ENCODE measurements at regions not wholly inside any gene's neighbourhood (a gene's known extent, or its start where the extent isn't known, plus 50 kb on each side); places are given as distances from the start of the nearest gene placed in this dataset.
A peak's percentile ranks its signal among the peaks of the same experiment; 100 is the strongest.

- peaks cover 37% of the 10 kb centered on the region for H3K4me1 Mint-ChIP-seq
- peaks cover 6% of the 10 kb centered on the region for H3K36me3 Mint-ChIP-seq (ENCODE audit: low read depth)
- CTCF ChIA-PET: interaction anchor here (1.4 to 2.1 kb wide), 3 partner anchors 8 to 59 kb away, joined by 6 to 7 read pairs (median 7); no protein-coding TSS in a partner anchor
- H3K27me3 Mint-ChIP-seq: peaks cover 19% of the 10 kb centered on the region
- no peak overlapping the region for H3K4me3 Mint-ChIP-seq
- peaks cover 7% of the 10 kb centered on the region for H3K9me3 Mint-ChIP-seq
- POLR2A ChIA-PET: interaction anchor here (1.0 to 1.5 kb wide), 3 partner anchors 8 to 18 kb away, joined by 3 to 4 read pairs (median 3); no protein-coding TSS in a partner anchor
- no peak for DNase-seq
- peak overlapping the region; percentile 76 for H3K27ac Mint-ChIP-seq
Observed at GRCh38 chr15:66911131-66911700, 154.2 kb upstream of the SMAD3 start.

- ChIA-PET POLR2A (interaction anchor here (0.9 to 1.5 kb wide), 4 partner anchors 9 to 19 kb away, joined by 3 to 4 read pairs (median 3); no protein-coding TSS in a partner anchor), CTCF (interaction anchor here (1.4 to 2.1 kb wide), 3 partner anchors 9 to 60 kb away, joined by 6 to 7 read pairs (median 7); no protein-coding TSS in a partner anchor)
- Mint-ChIP-seq H3K36me3 (ENCODE audit: low read depth) (peaks cover 10% of the 10 kb centered on the region), H3K4me3 (peak overlapping the region; percentile 9), H3K27ac (peak overlapping the region; percentile 76), H3K4me1 (peaks cover 37% of the 10 kb centered on the region), H3K9me3 (peaks cover 5% of the 10 kb centered on the region), H3K27me3 (peaks cover 19% of the 10 kb centered on the region)
- DNase-seq: peak; percentile 71
Observed at GRCh38 chr15:66912001-66912400, 153.4 kb upstream of the SMAD3 start.

- CTCF ChIA-PET: interaction anchor here (1.4 to 2.1 kb wide), 3 partner anchors 9 to 61 kb away, joined by 6 to 7 read pairs (median 7); no protein-coding TSS in a partner anchor
- Mint-ChIP-seq H3K27ac (peak overlapping the region; percentile 76), H3K36me3 (ENCODE audit: low read depth) (peaks cover 12% of the 10 kb centered on the region), H3K4me1 (peaks cover 37% of the 10 kb centered on the region), H3K9me3 (peaks cover 8% of the 10 kb centered on the region), H3K4me3 (no peak overlapping the region), H3K27me3 (peaks cover 22% of the 10 kb centered on the region)
- POLR2A ChIA-PET: interaction anchor here (0.9 to 1.5 kb wide), 3 partner anchors 9 to 15 kb away, joined by 3 to 4 read pairs (median 3); no protein-coding TSS in a partner anchor
- peak; percentile 19 for DNase-seq
Observed at GRCh38 chr15:66912441-66912840, 153.0 kb upstream of the SMAD3 start.

DNA sequence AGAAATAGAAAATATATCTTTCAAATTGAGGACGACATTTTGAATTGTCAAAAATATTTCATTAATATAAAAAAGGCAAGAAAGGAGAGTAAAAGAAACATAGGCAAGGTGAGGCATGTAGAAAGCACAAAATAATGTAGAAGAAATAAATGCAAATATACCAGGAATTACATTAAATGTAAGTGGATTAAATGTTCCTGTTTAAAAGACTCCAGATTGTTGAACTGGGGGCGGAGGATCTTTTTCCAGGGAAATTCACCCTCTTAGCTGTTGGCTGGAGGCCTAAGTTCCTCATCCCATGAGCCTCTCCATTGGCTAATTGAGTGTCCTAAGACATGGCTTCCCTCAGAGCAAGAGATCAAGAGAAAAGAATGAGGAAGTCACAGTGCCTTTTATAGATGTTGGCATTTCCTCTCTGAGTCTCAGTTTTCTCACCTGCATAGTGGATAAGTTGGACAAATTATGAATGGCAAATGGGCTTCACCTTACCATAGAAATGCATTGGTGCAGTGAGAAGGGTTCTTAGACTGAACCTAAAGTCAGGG is 147.4 kb upstream of the SMAD3 start:
- no peak for DNase-seq
- H3K4me3 Mint-ChIP-seq: no peak overlapping the region
- CTCF ChIA-PET: interaction anchor here (1.1 to 1.5 kb wide), 2 partner anchors 8 to 66 kb away, joined by 3 to 4 read pairs; no protein-coding TSS in a partner anchor
- peaks cover 13% of the 10 kb centered on the region for H3K36me3 Mint-ChIP-seq (ENCODE audit: low read depth)
- peaks cover 20% of the 10 kb centered on the region for H3K9me3 Mint-ChIP-seq
- no peak overlapping the region for H3K27ac Mint-ChIP-seq
- peaks cover 9% of the 10 kb centered on the region for H3K4me1 Mint-ChIP-seq
- H3K27me3 Mint-ChIP-seq: peaks cover 31% of the 10 kb centered on the region
- POLR2A ChIA-PET: no interaction called here

- H3K4me3 Mint-ChIP-seq: no peak overlapping the region
- H3K27ac Mint-ChIP-seq: no peak overlapping the region
- peaks cover 34% of the 10 kb centered on the region for H3K27me3 Mint-ChIP-seq
- peaks cover 20% of the 10 kb centered on the region for H3K9me3 Mint-ChIP-seq
- ChIA-PET CTCF (no interaction called here), POLR2A (no interaction called here)
- H3K4me1 Mint-ChIP-seq: peaks cover 8% of the 10 kb centered on the region
- no peak for DNase-seq
- peaks cover 13% of the 10 kb centered on the region for H3K36me3 Mint-ChIP-seq (ENCODE audit: low read depth)
Observed at GRCh38 chr15:66919421-66919820, 146.0 kb upstream of the SMAD3 start.

- ChIA-PET CTCF (interaction anchor here (1.4 kb wide), 1 partner anchor 56 kb away, joined by 3 read pairs; no protein-coding TSS in a partner anchor), POLR2A (interaction anchor here (1.1 kb wide), 1 partner anchor 9 kb away, joined by 3 read pairs; no protein-coding TSS in a partner anchor)
- no peak overlapping the region for H3K4me3 Mint-ChIP-seq
- peaks cover 8% of the 10 kb centered on the region for H3K4me1 Mint-ChIP-seq
- H3K36me3 Mint-ChIP-seq (ENCODE audit: low read depth): peaks cover 7% of the 10 kb centered on the region
- DNase-seq: no peak
- H3K27me3 Mint-ChIP-seq: peaks cover 23% of the 10 kb centered on the region
- H3K27ac Mint-ChIP-seq: no peak overlapping the region
- peaks cover 18% of the 10 kb centered on the region for H3K9me3 Mint-ChIP-seq
Observed at GRCh38 chr15:66921319-66921915, 144.0 kb upstream of the SMAD3 start.

DNA sequence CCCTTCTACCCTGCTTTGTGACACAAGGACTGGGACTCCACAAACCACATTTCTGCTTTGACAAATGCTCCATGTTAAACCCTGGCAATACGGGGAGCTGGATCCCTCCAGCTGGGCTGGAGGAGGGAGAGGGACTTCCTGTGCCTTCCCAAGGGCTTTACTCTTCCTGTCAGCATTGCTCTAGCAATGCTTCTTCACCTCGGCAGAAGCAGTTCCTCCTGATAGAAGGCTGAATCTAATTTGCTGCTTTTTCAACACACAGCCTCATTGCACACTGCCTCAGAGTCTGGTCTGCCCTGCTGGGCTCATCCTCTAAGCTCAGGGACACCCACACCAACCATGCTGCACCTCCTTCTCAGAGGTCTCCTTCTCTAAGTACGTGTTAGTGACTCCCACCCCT is 142.8 kb upstream of the SMAD3 start:
- no peak for DNase-seq
- POLR2A ChIA-PET: no interaction called here
- CTCF ChIA-PET: interaction anchor here (1.4 to 1.5 kb wide), 2 partner anchors 10 to 58 kb away, joined by 3 to 7 read pairs; no protein-coding TSS in a partner anchor
- no peak overlapping the region for H3K27ac Mint-ChIP-seq
- H3K4me3 Mint-ChIP-seq: no peak overlapping the region
- peaks cover 11% of the 10 kb centered on the region for H3K9me3 Mint-ChIP-seq
- peaks cover 15% of the 10 kb centered on the region for H3K27me3 Mint-ChIP-seq
- H3K36me3 Mint-ChIP-seq (ENCODE audit: low read depth): no peaks in the 10 kb centered on the region
- peaks cover 8% of the 10 kb centered on the region for H3K4me1 Mint-ChIP-seq

DNA sequence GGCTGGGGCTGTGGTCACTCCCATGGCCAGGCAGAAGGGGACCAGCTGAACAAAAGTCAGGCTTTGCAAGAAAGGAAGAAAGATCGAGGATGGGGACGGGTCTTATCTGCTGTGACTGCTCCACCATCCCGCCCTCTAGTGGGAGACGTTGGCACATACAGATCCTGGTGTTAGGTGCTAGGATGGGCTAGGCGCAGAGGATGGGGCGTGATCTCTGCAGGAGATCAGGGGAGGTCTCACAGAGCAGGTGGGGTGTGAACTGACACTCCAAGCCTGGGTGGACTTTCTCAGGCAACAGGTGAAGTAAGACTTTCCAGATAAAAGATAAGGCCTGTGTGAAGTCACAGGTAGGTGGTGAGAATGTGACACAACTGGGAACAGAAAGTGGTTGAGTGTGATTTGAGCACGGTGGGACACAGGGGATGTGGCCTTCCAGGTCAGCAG is 141.9 kb upstream of the SMAD3 start:
- POLR2A ChIA-PET: no interaction called here
- Mint-ChIP-seq H3K4me3 (no peak overlapping the region), H3K4me1 (peaks cover 8% of the 10 kb centered on the region), H3K36me3 (ENCODE audit: low read depth) (no peaks in the 10 kb centered on the region), H3K27ac (no peak overlapping the region), H3K9me3 (peaks cover 5% of the 10 kb centered on the region), H3K27me3 (peaks cover 19% of the 10 kb centered on the region)
- DNase-seq: peak; percentile 45
- CTCF ChIA-PET: interaction anchor here (0.7 to 1.5 kb wide), 2 partner anchors 11 to 278 kb away, joined by 3 to 7 read pairs; no protein-coding TSS in a partner anchor

DNA sequence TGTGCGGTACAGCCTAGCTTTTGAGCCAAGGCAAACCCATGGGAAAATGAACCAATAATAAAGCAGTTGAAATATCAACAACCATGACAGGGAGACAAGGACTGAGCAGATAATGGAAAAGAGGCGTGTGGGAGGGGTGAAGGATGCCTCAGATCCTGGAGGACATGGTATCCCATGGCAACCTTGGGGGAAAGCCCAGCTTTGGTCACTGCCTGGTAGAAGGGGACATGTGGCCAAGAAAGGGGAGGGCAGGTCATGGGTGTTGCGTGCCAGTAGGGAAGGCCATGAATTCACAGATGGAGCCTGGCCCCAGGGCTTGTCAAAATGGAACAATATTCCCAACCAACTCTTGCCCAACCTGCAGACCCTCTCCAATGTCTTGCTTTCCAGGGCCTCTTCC is 140.5 kb upstream of the SMAD3 start:
- Mint-ChIP-seq H3K4me3 (no peak overlapping the region), H3K27ac (no peak overlapping the region), H3K9me3 (peaks cover 5% of the 10 kb centered on the region), H3K27me3 (peaks cover 17% of the 10 kb centered on the region), H3K4me1 (peaks cover 8% of the 10 kb centered on the region), H3K36me3 (ENCODE audit: low read depth) (no peaks in the 10 kb centered on the region)
- DNase-seq: no peak
- ChIA-PET CTCF (no interaction called here), POLR2A (no interaction called here)

DNA sequence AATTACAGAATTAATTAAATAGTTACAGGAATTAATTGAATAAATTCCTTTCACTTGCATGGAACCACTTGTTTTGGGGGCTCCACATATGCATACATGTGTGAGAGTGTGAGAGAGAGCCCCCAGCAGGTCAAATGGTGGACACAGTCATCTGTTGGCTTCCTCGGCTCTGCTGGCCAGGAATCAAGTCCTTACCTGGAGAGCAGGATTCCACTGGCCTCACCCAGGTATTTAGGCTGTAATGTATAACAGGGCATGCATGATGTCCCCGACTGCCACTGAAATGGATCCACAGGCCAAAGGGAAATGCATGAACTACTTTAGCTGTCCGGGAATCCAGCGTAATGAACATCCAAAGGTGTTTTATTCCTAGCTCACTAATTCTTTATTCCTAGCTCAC is 139.7 kb upstream of the SMAD3 start:
- peaks cover 5% of the 10 kb centered on the region for H3K9me3 Mint-ChIP-seq
- ChIA-PET CTCF (interaction anchor here (1.1 kb wide), 1 partner anchor 9 kb away, joined by 3 read pairs; no protein-coding TSS in a partner anchor), POLR2A (no interaction called here)
- no peak overlapping the region for H3K27ac Mint-ChIP-seq
- peaks cover 15% of the 10 kb centered on the region for H3K27me3 Mint-ChIP-seq
- DNase-seq: no peak
- H3K4me1 Mint-ChIP-seq: peaks cover 8% of the 10 kb centered on the region
- H3K4me3 Mint-ChIP-seq: no peak overlapping the region
- no peaks in the 10 kb centered on the region for H3K36me3 Mint-ChIP-seq (ENCODE audit: low read depth)

DNA sequence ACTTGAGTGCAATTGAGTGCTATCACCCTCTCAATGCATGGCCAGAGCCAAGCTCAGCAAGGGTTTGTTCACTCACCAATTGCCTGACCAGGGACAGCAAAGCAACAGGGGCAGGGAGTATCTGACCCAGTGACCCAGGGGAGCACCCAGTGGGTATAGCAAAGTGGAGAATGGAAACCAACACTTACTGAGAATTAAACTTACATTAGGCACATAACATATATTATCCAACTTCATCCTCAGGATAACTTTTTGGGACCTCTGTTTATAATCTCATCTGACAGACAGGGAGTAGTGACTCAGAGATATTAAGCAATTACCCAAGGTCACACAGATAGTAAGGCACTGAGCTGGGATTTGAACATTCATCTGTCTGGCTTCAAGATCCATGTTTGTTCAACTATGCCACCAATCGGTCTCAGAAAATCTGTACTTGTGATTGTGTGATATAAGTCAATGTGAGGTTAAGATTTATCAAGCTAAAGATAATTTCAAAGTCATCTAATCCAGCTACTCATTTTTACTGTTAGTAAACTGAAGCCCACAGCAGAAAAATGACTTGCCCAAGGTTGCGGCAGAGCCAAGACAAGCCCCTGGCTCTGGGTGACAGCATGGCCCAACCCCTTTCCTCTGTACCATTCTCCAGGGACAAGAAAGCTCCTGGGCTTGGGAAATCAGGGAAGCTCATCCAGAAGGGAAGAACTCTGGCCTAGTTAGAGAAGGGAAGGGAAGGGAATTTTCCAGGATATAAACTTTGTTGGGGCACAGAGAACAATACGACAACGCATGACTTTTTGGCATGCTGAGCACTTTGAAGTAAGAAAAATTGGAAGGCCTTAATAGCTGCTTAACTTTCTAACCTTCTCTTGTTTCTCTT is 138.0 kb upstream of the SMAD3 start:
- no peak overlapping the region for H3K4me3 Mint-ChIP-seq
- no peaks in the 10 kb centered on the region for H3K36me3 Mint-ChIP-seq (ENCODE audit: low read depth)
- H3K27me3 Mint-ChIP-seq: peaks cover 12% of the 10 kb centered on the region
- CTCF ChIA-PET: no interaction called here
- DNase-seq: no peak
- H3K9me3 Mint-ChIP-seq: peaks cover 6% of the 10 kb centered on the region
- POLR2A ChIA-PET: no interaction called here
- no peak overlapping the region for H3K27ac Mint-ChIP-seq
- peaks cover 4% of the 10 kb centered on the region for H3K4me1 Mint-ChIP-seq

DNA sequence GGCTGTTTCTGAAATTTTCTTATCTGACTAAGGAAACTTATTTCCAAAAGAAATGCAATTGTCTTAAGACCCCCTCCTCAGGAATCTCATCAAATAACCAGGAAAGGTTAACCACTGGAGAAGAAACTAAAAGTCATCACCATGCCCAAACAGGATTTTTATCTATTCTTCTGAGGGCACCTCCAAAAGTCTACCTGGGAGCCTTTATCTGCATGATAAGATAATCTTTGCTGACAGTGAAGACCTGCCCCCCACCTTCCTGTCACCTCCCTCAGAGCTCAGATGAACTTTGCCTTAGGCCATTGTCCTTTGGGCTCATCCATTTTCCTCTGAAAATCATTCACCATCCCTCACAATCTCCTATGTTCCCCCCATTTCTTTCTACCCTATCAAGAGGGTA is 137.3 kb upstream of the SMAD3 start:
- peaks cover 10% of the 10 kb centered on the region for H3K9me3 Mint-ChIP-seq
- H3K27ac Mint-ChIP-seq: no peak overlapping the region
- POLR2A ChIA-PET: no interaction called here
- H3K36me3 Mint-ChIP-seq (ENCODE audit: low read depth): no peaks in the 10 kb centered on the region
- no peak overlapping the region for H3K4me3 Mint-ChIP-seq
- peaks cover 12% of the 10 kb centered on the region for H3K27me3 Mint-ChIP-seq
- H3K4me1 Mint-ChIP-seq: peaks cover 4% of the 10 kb centered on the region
- DNase-seq: no peak
- CTCF ChIA-PET: no interaction called here

All from activated CD4-positive, alpha-beta memory T cell treated with anti-CD3 and anti-CD28 coated beads, Interleukin-2, amount 10 ng/mL, durations not matched to agents 7 days and 5 days (primary cell).